ENCODE measurements at regions not wholly inside any gene's neighbourhood (a gene's known extent, or its start where the extent isn't known, plus 50 kb on each side); places are given as distances from the start of the nearest gene placed in this dataset.

- TF ChIP-seq CTCF (IDR thresholded peaks at IDR 0.05) (no peak), POLR2A (IDR thresholded peaks at IDR 0.05) (no peak)
Measured at GRCh38 chr13:111494641-111495040, 174.2 kb downstream of the TEX29 start.

Measured in stomach (tissue), 4 donors.